NCI-H748 (cell line): ENCODE measurements at regions not wholly inside any gene's neighbourhood (a gene's known extent, or its start where the extent isn't known, plus 50 kb on each side); places are given as distances from the start of the nearest gene placed in this dataset.
A peak's percentile ranks its signal among the peaks of the same experiment; 100 is the strongest.

ENCODE experiments used
- DNase-seq: peaks from one replicate; lab custom pipeline; 2025; ENCODE audit not compliant: unreplicated experiment; lab: John Stamatoyannopoulos, UW

GRCh38 chr1:96992871-96993270 lies 271.3 kb downstream of the PTBP2 start:
- DNase-seq: no peak

- peak; percentile 2 for DNase-seq
Observed at GRCh38 chr1:96995351-96995750, 273.8 kb downstream of the PTBP2 start.

GRCh38 chr1:96996001-96996400 lies 274.4 kb downstream of the PTBP2 start:
- DNase-seq: no peak

GRCh38 chr1:96997717-96998116 lies 276.1 kb downstream of the PTBP2 start:
- no peak for DNase-seq

- DNase-seq: no peak
Observed at GRCh38 chr1:96998466-96998865, 276.9 kb downstream of the PTBP2 start.

- no peak for DNase-seq
Observed at GRCh38 chr1:96999191-96999590, 277.6 kb downstream of the PTBP2 start.

GRCh38 chr1:97004054-97004453 lies 282.5 kb downstream of the PTBP2 start:
- DNase-seq: no peak

- no peak for DNase-seq
Observed at GRCh38 chr1:97004743-97005142, 283.2 kb downstream of the PTBP2 start.

GRCh38 chr1:97006044-97006661 lies 284.6 kb downstream of the PTBP2 start:
- peak; percentile 4 for DNase-seq

GRCh38 chr1:97007840-97008604 lies 286.4 kb downstream of the PTBP2 start:
- no peak for DNase-seq

GRCh38 chr1:97010566-97011264 lies 289.1 kb downstream of the PTBP2 start:
- DNase-seq: no peak

- no peak for DNase-seq
Observed at GRCh38 chr1:97013136-97013535, 291.6 kb downstream of the PTBP2 start.

- DNase-seq: no peak
Observed at GRCh38 chr1:97013941-97014340, 292.4 kb downstream of the PTBP2 start.

GRCh38 chr1:97014426-97014825 lies 292.8 kb downstream of the PTBP2 start:
- DNase-seq: no peak

GRCh38 chr1:97017895-97018294 lies 296.3 kb downstream of the PTBP2 start:
- peak; percentile 52 for DNase-seq
